Erythroblast (primary cell): ENCODE measurements at regions not wholly inside any gene's neighbourhood (a gene's known extent, or its start where the extent isn't known, plus 50 kb on each side); places are given as distances from the start of the nearest gene placed in this dataset.

Source experiments
- DNase-seq, 2 experiments: peaks; one replicate each; lab custom pipeline; 2025; lab: John Stamatoyannopoulos, UW
- GATA1 ChIP-seq: IDR thresholded peaks from 2 replicates; pipeline ENCODE4 v1.6.1; 2011; ENCODE audit warnings: low read depth, mild to moderate bottlenecking, control low read depth, low read length, moderate library complexity
- POLR2A ChIP-seq: IDR thresholded peaks from 2 replicates; pipeline ENCODE4 v1.6.1; 2011; ENCODE audit warnings: mild to moderate bottlenecking, low read length

- DNase-seq, result no peak
- no peak for TF ChIP-seq POLR2A
- no peak for TF ChIP-seq GATA1
These were observed 1009.6 kb downstream of the FLRT2 start for GRCh38 chr14:86539361-86540070.

GRCh38 chr14:86533834-86534233 is 1003.9 kb downstream of the FLRT2 start:
- no peak for TF ChIP-seq POLR2A
- no peak for TF ChIP-seq GATA1
- DNase-seq, result no peak

- no peak for DNase-seq
- TF ChIP-seq POLR2A (no peak), GATA1 (no peak)
These were observed 1002.3 kb downstream of the FLRT2 start for GRCh38 chr14:86532219-86532618.

GRCh38 chr14:86530457-86530856 is 1000.5 kb downstream of the FLRT2 start:
- TF ChIP-seq GATA1 (no peak), POLR2A (no peak)
- no peak for DNase-seq

DNA sequence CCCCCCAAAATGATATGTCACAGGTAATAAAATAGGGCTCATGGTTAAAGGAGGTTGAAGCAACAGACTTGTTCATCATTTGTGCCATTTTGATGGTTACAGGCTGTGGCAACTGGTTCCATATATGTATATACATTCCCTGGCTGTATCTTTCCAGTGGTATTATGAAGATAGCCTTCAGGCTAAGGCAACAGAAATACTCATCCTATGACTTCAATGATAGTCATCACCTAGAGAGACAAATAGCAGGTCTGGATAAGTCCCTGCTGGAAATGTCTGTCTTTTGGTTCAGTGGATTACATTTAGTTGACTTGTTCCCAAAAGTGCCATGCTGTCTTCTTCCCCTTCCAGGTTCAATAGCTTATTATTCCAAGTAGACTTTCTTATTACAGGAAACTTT is 997.4 kb downstream of the FLRT2 start:
- DNase-seq, result no peak
- TF ChIP-seq POLR2A (no peak), GATA1 (no peak)

GRCh38 chr14:86525673-86526072 is 995.7 kb downstream of the FLRT2 start:
- TF ChIP-seq GATA1 (no peak), POLR2A (no peak)
- no peak for DNase-seq

- no peak for DNase-seq
- TF ChIP-seq GATA1 (no peak), POLR2A (no peak)
These were observed 991.9 kb downstream of the FLRT2 start for GRCh38 chr14:86521843-86522242.

GRCh38 chr14:86521031-86521730 is 991.2 kb downstream of the FLRT2 start:
- TF ChIP-seq POLR2A (no peak), GATA1 (no peak)
- DNase-seq, result no peak

DNA sequence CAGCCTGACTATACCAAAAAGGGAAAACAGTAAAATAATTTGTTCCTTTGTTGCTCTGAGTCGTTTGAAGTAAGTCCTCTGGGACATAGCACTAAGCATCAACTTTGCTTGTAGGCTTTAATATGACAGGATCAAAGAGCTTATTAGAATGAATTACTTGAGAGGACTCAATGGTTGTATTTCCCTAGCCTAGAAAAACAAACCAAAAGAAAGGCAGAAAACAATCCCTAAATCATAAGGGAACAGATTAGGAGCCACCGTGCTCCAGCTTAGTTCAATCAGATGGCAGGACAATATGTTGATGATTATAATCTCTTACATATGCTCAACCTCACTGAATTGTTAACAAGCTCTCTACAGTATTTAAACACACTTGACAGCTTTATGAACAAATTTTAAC is 988.4 kb downstream of the FLRT2 start:
- TF ChIP-seq GATA1 (no peak), POLR2A (no peak)
- no peak for DNase-seq

GRCh38 chr14:86515195-86515594 is 985.3 kb downstream of the FLRT2 start:
- DNase-seq, result no peak
- no peak for TF ChIP-seq GATA1
- TF ChIP-seq POLR2A, result no peak

DNA sequence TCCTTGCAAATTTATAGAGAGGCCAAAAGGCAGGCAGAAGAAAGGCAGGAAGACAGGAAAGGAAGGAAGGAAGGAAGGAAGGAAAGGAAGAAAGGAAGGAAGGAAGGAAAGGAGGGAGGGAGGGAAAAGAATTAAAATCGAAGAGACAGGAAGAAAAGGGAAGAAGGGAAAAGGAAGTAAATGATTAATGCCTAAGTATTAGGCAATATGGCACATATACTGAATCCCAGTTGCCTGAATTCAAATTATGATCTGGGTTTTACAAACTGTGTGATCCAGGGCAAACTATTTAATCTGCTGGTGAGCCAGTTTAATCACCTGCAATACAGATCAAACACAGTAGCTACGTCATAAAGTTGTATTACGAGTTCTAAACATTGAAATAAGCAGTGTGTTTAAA is 983.6 kb downstream of the FLRT2 start:
- TF ChIP-seq POLR2A (no peak), GATA1 (no peak)

DNA sequence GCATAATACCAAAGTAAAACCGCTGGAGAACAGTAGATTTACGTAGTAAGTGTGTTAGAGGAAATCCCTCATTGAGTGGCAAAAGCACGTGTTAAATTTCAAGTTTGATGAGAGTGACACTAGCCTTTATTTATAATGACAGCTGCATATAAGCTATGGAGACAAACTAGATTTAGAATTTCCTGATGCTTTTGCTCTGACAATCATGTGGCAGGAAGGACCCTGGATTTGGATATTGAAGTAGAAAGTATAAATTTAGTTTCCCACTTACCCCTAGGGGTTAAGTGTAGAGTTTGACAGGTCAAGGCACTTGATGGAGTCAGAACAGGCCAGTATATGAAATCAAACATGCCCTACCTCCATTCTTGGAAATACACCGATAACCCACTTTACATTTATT is 983.1 kb downstream of the FLRT2 start:
- no peak for DNase-seq
- TF ChIP-seq POLR2A (no peak), GATA1 (no peak)

More for the DNA sequence above, 983.6 kb downstream of the FLRT2 start:
- DNase-seq, result no peak

DNA sequence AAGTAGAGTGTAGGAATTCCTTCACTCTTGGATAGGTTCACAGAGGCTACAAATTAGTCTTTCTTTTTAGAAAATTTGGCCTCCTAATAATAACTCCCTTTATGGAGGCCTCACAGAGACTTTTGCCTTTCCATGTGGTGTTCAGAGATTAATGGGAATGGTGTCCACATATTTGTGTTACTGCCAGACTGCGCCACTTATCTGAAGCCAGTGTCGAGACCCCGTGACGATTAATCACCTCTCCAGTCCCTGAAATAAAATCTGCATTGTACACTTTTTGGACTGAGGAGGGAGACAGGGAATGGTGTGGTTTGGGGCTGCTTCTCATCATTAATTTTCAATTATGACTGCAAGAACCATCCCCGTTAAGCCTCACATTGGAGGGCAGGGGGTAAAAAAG is 980.5 kb downstream of the FLRT2 start:
- DNase-seq, result no peak
- TF ChIP-seq GATA1, result no peak
- no peak for TF ChIP-seq POLR2A

GRCh38 chr14:86505808-86506207 is 975.9 kb downstream of the FLRT2 start:
- TF ChIP-seq POLR2A, result no peak
- TF ChIP-seq GATA1, result no peak
- DNase-seq, result no peak
